ENCODE measurements at regions not wholly inside any gene's neighbourhood (a gene's known extent, or its start where the extent isn't known, plus 50 kb on each side); places are given as distances from the start of the nearest gene placed in this dataset.

- no peak for FAIRE-seq
- WGBS, 3 donors, result 87 to 99% (median 88%) methylated on average over 5 of the region's 5 CpGs
- H3K9me3 ChIP-seq (ENCODE audit: control insufficient read depth in 2 of 2, insufficient read depth in 1 of 2, low read depth in 1 of 2, low read length in 1 of 2), result peaks cover 0 to 7% of the 10 kb centered on the region in 2 donors
Measured at GRCh38 chr17:5707482-5707881, 123.2 kb upstream of the NLRP1 start.

GRCh38 chr17:5708344-5708743 lies 124.0 kb upstream of the NLRP1 start:
- no peak for DNase-seq
- no peak for FAIRE-seq

More at GRCh38 chr17:5707482-5707881, 123.2 kb upstream of the NLRP1 start:
- Histone ChIP-seq H3K27ac (ENCODE audit: low read depth in 1 of 3, low read length in 2 of 3) (no peak overlapping the region), H3K36me3 (ENCODE audit: control insufficient read depth in 3 of 3, insufficient read depth in 2 of 3, low read depth in 1 of 3, low read length in 3 of 3) (no peaks in the 10 kb centered on the region), H3K4me1 (ENCODE audit: control insufficient read depth in 3 of 3, insufficient read depth in 2 of 3, low read depth in 1 of 3, low read length in 2 of 3) (no peaks in the 10 kb centered on the region), H3K4me3 (ENCODE audit: low read depth in 1 of 3, low read length in 3 of 3) (no peak overlapping the region), H3K27me3 (ENCODE audit: control insufficient read depth in 3 of 3, insufficient read depth in 3 of 3, low read length in 3 of 3) (peaks cover 0 to 8% (median 3%) of the 10 kb centered on the region in 3 donors)
- no peak for DNase-seq

GRCh38 chr17:5711344-5711743 lies 127.0 kb upstream of the NLRP1 start:
- H3K9me3 ChIP-seq (ENCODE audit: control insufficient read depth in 2 of 2, insufficient read depth in 1 of 2, low read depth in 1 of 2, low read length in 1 of 2), result peaks cover 0 to 3% of the 10 kb centered on the region in 2 donors
- H3K36me3 ChIP-seq (ENCODE audit: control insufficient read depth in 3 of 3, insufficient read depth in 2 of 3, low read depth in 1 of 3, low read length in 3 of 3), result no peaks in the 10 kb centered on the region
- no peak overlapping the region for H3K27ac ChIP-seq (ENCODE audit: low read depth in 1 of 3, low read length in 2 of 3)
- no peak overlapping the region for H3K4me3 ChIP-seq (ENCODE audit: low read depth in 1 of 3, low read length in 3 of 3)
- FAIRE-seq (no peak), DNase-seq (no peak)
- H3K4me1 ChIP-seq (ENCODE audit: control insufficient read depth in 3 of 3, insufficient read depth in 2 of 3, low read depth in 1 of 3, low read length in 2 of 3), result no peaks in the 10 kb centered on the region
- 47 to 54% (median 53%) methylated on average over 8 of the region's 8 CpGs for WGBS, 3 donors
- peaks cover 0 to 8% (median 3%) of the 10 kb centered on the region in 3 donors for H3K27me3 ChIP-seq (ENCODE audit: control insufficient read depth in 3 of 3, insufficient read depth in 3 of 3, low read length in 3 of 3)

More at GRCh38 chr17:5708344-5708743, 124.0 kb upstream of the NLRP1 start:
- Histone ChIP-seq H3K4me3 (ENCODE audit: low read depth in 1 of 3, low read length in 3 of 3) (no peak overlapping the region), H3K27ac (ENCODE audit: low read depth in 1 of 3, low read length in 2 of 3) (no peak overlapping the region), H3K4me1 (ENCODE audit: control insufficient read depth in 3 of 3, insufficient read depth in 2 of 3, low read depth in 1 of 3, low read length in 2 of 3) (no peaks in the 10 kb centered on the region), H3K36me3 (ENCODE audit: control insufficient read depth in 3 of 3, insufficient read depth in 2 of 3, low read depth in 1 of 3, low read length in 3 of 3) (no peaks in the 10 kb centered on the region), H3K27me3 (ENCODE audit: control insufficient read depth in 3 of 3, insufficient read depth in 3 of 3, low read length in 3 of 3) (peaks cover 0 to 8% (median 3%) of the 10 kb centered on the region in 3 donors), H3K9me3 (ENCODE audit: control insufficient read depth in 2 of 2, insufficient read depth in 1 of 2, low read depth in 1 of 2, low read length in 1 of 2) (peaks cover 0 to 3% of the 10 kb centered on the region in 2 donors)

- 94 to 98% (median 96%) methylated on average over 9 of the region's 9 CpGs for WGBS, 3 donors
- Histone ChIP-seq H3K27me3 (ENCODE audit: control insufficient read depth in 3 of 3, insufficient read depth in 3 of 3, low read length in 3 of 3) (peaks cover 0 to 10% (median 3%) of the 10 kb centered on the region in 3 donors), H3K9me3 (ENCODE audit: control insufficient read depth in 2 of 2, insufficient read depth in 1 of 2, low read depth in 1 of 2, low read length in 1 of 2) (no peaks in the 10 kb centered on the region), H3K27ac (ENCODE audit: low read depth in 1 of 3, low read length in 2 of 3) (no peak overlapping the region), H3K4me1 (ENCODE audit: control insufficient read depth in 3 of 3, insufficient read depth in 2 of 3, low read depth in 1 of 3, low read length in 2 of 3) (no peaks in the 10 kb centered on the region), H3K36me3 (ENCODE audit: control insufficient read depth in 3 of 3, insufficient read depth in 2 of 3, low read depth in 1 of 3, low read length in 3 of 3) (no peaks in the 10 kb centered on the region), H3K4me3 (ENCODE audit: low read depth in 1 of 3, low read length in 3 of 3) (no peak overlapping the region)
- FAIRE-seq (no peak), DNase-seq (no peak)
Measured at GRCh38 chr17:5714993-5715392, 130.7 kb upstream of the NLRP1 start.

GRCh38 chr17:5715478-5715877 lies 131.2 kb upstream of the NLRP1 start:
- DNase-seq (no peak), FAIRE-seq (no peak)
- no peaks in the 10 kb centered on the region for H3K4me1 ChIP-seq (ENCODE audit: control insufficient read depth in 3 of 3, insufficient read depth in 2 of 3, low read depth in 1 of 3, low read length in 2 of 3)
- no peaks in the 10 kb centered on the region for H3K36me3 ChIP-seq (ENCODE audit: control insufficient read depth in 3 of 3, insufficient read depth in 2 of 3, low read depth in 1 of 3, low read length in 3 of 3)
- H3K9me3 ChIP-seq (ENCODE audit: control insufficient read depth in 2 of 2, insufficient read depth in 1 of 2, low read depth in 1 of 2, low read length in 1 of 2), result no peaks in the 10 kb centered on the region
- peaks cover 0 to 10% (median 3%) of the 10 kb centered on the region in 3 donors for H3K27me3 ChIP-seq (ENCODE audit: control insufficient read depth in 3 of 3, insufficient read depth in 3 of 3, low read length in 3 of 3)
- 77 to 80% (median 80%) methylated on average over 8 of the region's 8 CpGs for WGBS, 3 donors
- H3K4me3 ChIP-seq (ENCODE audit: low read depth in 1 of 3, low read length in 3 of 3), result no peak overlapping the region
- no peak overlapping the region for H3K27ac ChIP-seq (ENCODE audit: low read depth in 1 of 3, low read length in 2 of 3)

- no peak overlapping the region for H3K4me3 ChIP-seq (ENCODE audit: low read depth in 1 of 3, low read length in 3 of 3)
- FAIRE-seq (no peak), DNase-seq (no peak)
- WGBS, 3 donors, result 68 to 84% (median 81%) methylated on average over 4 of the region's 4 CpGs
- H3K4me1 ChIP-seq (ENCODE audit: control insufficient read depth in 3 of 3, insufficient read depth in 2 of 3, low read depth in 1 of 3, low read length in 2 of 3), result no peaks in the 10 kb centered on the region
- no peaks in the 10 kb centered on the region for H3K9me3 ChIP-seq (ENCODE audit: control insufficient read depth in 2 of 2, insufficient read depth in 1 of 2, low read depth in 1 of 2, low read length in 1 of 2)
- peaks cover 0 to 2% (median 0%) of the 10 kb centered on the region in 3 donors for H3K27me3 ChIP-seq (ENCODE audit: control insufficient read depth in 3 of 3, insufficient read depth in 3 of 3, low read length in 3 of 3)
- H3K27ac ChIP-seq (ENCODE audit: low read depth in 1 of 3, low read length in 2 of 3), result no peak overlapping the region
- no peaks in the 10 kb centered on the region for H3K36me3 ChIP-seq (ENCODE audit: control insufficient read depth in 3 of 3, insufficient read depth in 2 of 3, low read depth in 1 of 3, low read length in 3 of 3)
Measured at GRCh38 chr17:5718726-5719125, 134.4 kb upstream of the NLRP1 start.

GRCh38 chr17:5719976-5720375 lies 135.7 kb upstream of the NLRP1 start:
- FAIRE-seq, result no peak
- H3K4me3 ChIP-seq (ENCODE audit: low read depth in 1 of 3, low read length in 3 of 3), result no peak overlapping the region
- H3K36me3 ChIP-seq (ENCODE audit: control insufficient read depth in 3 of 3, insufficient read depth in 2 of 3, low read depth in 1 of 3, low read length in 3 of 3), result no peaks in the 10 kb centered on the region
- H3K4me1 ChIP-seq (ENCODE audit: control insufficient read depth in 3 of 3, insufficient read depth in 2 of 3, low read depth in 1 of 3, low read length in 2 of 3), result no peaks in the 10 kb centered on the region
- no peak for DNase-seq
- H3K27me3 ChIP-seq (ENCODE audit: control insufficient read depth in 3 of 3, insufficient read depth in 3 of 3, low read length in 3 of 3), result peaks cover 0 to 2% (median 0%) of the 10 kb centered on the region in 3 donors
- WGBS, 3 donors, result 82 to 90% (median 89%) methylated on average over 4 of the region's 4 CpGs
- no peak overlapping the region for H3K27ac ChIP-seq (ENCODE audit: low read depth in 1 of 3, low read length in 2 of 3)
- H3K9me3 ChIP-seq (ENCODE audit: control insufficient read depth in 2 of 2, insufficient read depth in 1 of 2, low read depth in 1 of 2, low read length in 1 of 2), result no peaks in the 10 kb centered on the region

- H3K27me3 ChIP-seq (ENCODE audit: control insufficient read depth in 3 of 3, insufficient read depth in 3 of 3, low read length in 3 of 3), result peaks cover 0 to 3% (median 0%) of the 10 kb centered on the region in 3 donors
- H3K4me3 ChIP-seq (ENCODE audit: low read depth in 1 of 3, low read length in 3 of 3), result no peak overlapping the region
- DNase-seq (no peak), FAIRE-seq (no peak)
- no peaks in the 10 kb centered on the region for H3K36me3 ChIP-seq (ENCODE audit: control insufficient read depth in 3 of 3, insufficient read depth in 2 of 3, low read depth in 1 of 3, low read length in 3 of 3)
- 67 to 79% (median 71%) methylated on average over 6 of the region's 6 CpGs for WGBS, 3 donors
- H3K4me1 ChIP-seq (ENCODE audit: control insufficient read depth in 3 of 3, insufficient read depth in 2 of 3, low read depth in 1 of 3, low read length in 2 of 3), result no peaks in the 10 kb centered on the region
- no peaks in the 10 kb centered on the region for H3K9me3 ChIP-seq (ENCODE audit: control insufficient read depth in 2 of 2, insufficient read depth in 1 of 2, low read depth in 1 of 2, low read length in 1 of 2)
- no peak overlapping the region for H3K27ac ChIP-seq (ENCODE audit: low read depth in 1 of 3, low read length in 2 of 3)
Measured at GRCh38 chr17:5730373-5730772, 146.1 kb upstream of the NLRP1 start.

- WGBS, 3 donors, result 0 to 25% (median 15%) methylated on average over 1 of the region's 1 CpG
- Histone ChIP-seq H3K9me3 (ENCODE audit: control insufficient read depth in 2 of 2, insufficient read depth in 1 of 2, low read depth in 1 of 2, low read length in 1 of 2) (no peaks in the 10 kb centered on the region), H3K4me1 (ENCODE audit: control insufficient read depth in 3 of 3, insufficient read depth in 2 of 3, low read depth in 1 of 3, low read length in 2 of 3) (no peaks in the 10 kb centered on the region), H3K4me3 (ENCODE audit: low read depth in 1 of 3, low read length in 3 of 3) (no peak overlapping the region), H3K27ac (ENCODE audit: low read depth in 1 of 3, low read length in 2 of 3) (no peak overlapping the region), H3K27me3 (ENCODE audit: control insufficient read depth in 3 of 3, insufficient read depth in 3 of 3, low read length in 3 of 3) (no peaks in the 10 kb centered on the region), H3K36me3 (ENCODE audit: control insufficient read depth in 3 of 3, insufficient read depth in 2 of 3, low read depth in 1 of 3, low read length in 3 of 3) (no peaks in the 10 kb centered on the region)
- DNase-seq (no peak), FAIRE-seq (no peak)
Measured at GRCh38 chr17:5740937-5741336, 156.6 kb upstream of the NLRP1 start.

Data from small intestine (tissue), 7 donors.